IMR-90 (cell line): ENCODE measurements at regions not wholly inside any gene's neighbourhood (a gene's known extent, or its start where the extent isn't known, plus 50 kb on each side); places are given as distances from the start of the nearest gene placed in this dataset.

Experiments
- ATAC-seq: fragments of 200-7000 bp; cut with Tn5 transposase; 2 replicates; pipeline ENCODE4 v1.9.1; 2020; ENCODE audit warnings: low read depth, mild to moderate bottlenecking, moderate library complexity
- BruUV-seq: library from RNA; stranded (reverse); fragments of 400-500 nt; replicated peaks from 2 replicates; lab custom pipeline; 2021; lab: Mats Ljungman, UMichigan
- CTCF ChIA-PET: fragments of 300-600 bp; formaldehyde crosslinking; extraction: SDS; loops from one replicate; lab custom pipeline; 2021; ENCODE audit warnings: antibody characterized with exemption; lab: Yijun Ruan, JAX
- POLR2A ChIA-PET: fragments of 300-600 bp; sonication (Branson Sonifier 250); formaldehyde crosslinking; loops from one replicate; lab custom pipeline; 2022; ENCODE audit warnings: antibody characterized with exemption; ENCODE audit not compliant: unreplicated experiment; lab: Charles Lee
- DNase-seq: peaks from one replicate; pipeline ENCODE4 v3.0.0; 2013
- H2AFZ ChIP-seq: replicated peaks from 2 replicates; pipeline ENCODE3; 2013; ENCODE audit warnings: low read length, mild to moderate bottlenecking; ENCODE audit not compliant: poor library complexity
- H2AK5ac ChIP-seq: 2 replicates; pipeline ENCODE4 v1.6.1; 2013; ENCODE audit warnings: low read depth, low read length, inconsistent platforms
- H2AK9ac ChIP-seq: replicated peaks from 2 replicates; pipeline ENCODE3; 2013; ENCODE audit warnings: mild to moderate bottlenecking, low read depth, low read length, moderate library complexity; ENCODE audit not compliant: poor library complexity
- H2BK120ac ChIP-seq: 2 replicates; pipeline ENCODE4 v1.6.1; 2013; ENCODE audit warnings: low read depth, low read length, inconsistent platforms
- H2BK15ac ChIP-seq: 3 replicates; pipeline ENCODE4 v1.6.1; 2013; ENCODE audit warnings: low read depth, low read length, inconsistent platforms
- H2BK20ac ChIP-seq: 2 replicates; pipeline ENCODE4 v1.6.1; 2013; ENCODE audit warnings: low read depth, mild to moderate bottlenecking, inconsistent platforms, low read length, moderate library complexity
- H2BK5ac ChIP-seq: 2 replicates; pipeline ENCODE4 v1.6.1; 2013; ENCODE audit warnings: mild to moderate bottlenecking, low read depth, low read length, inconsistent platforms; ENCODE audit not compliant: poor library complexity, severe bottlenecking
- H3K14ac ChIP-seq: replicated peaks from 2 replicates; pipeline ENCODE4 v1.6.1; 2013; ENCODE audit warnings: low read depth, low read length, inconsistent platforms
- H3K18ac ChIP-seq: 2 replicates; pipeline ENCODE4 v1.6.1; 2013; ENCODE audit warnings: low read depth, low read length, control low read depth
- H3K23ac ChIP-seq: 2 replicates; pipeline ENCODE4 v1.6.1; 2013; ENCODE audit warnings: low read depth, low read length, inconsistent platforms
- H3K27ac ChIP-seq: 2 replicates; pipeline ENCODE4 v1.5.1; 2013; ENCODE audit warnings: mild to moderate bottlenecking, control low read depth, low read length; ENCODE audit not compliant: insufficient read depth
- H3K27me3 ChIP-seq: 2 replicates; pipeline ENCODE4 v1.6.1; 2013; ENCODE audit warnings: low read length; ENCODE audit not compliant: control insufficient read depth, insufficient read depth
- H3K36me3 ChIP-seq: 2 replicates; pipeline ENCODE4 v1.6.1; 2013; ENCODE audit warnings: low read length, mixed read lengths; ENCODE audit not compliant: control insufficient read depth, insufficient read depth
- H3K4ac ChIP-seq: 2 replicates; pipeline ENCODE4 v1.6.1; 2013; ENCODE audit warnings: low read depth, low read length, inconsistent platforms
- H3K4me1 ChIP-seq: 2 replicates; pipeline ENCODE4 v1.6.1; 2013; ENCODE audit warnings: low read length, mixed read lengths; ENCODE audit not compliant: control insufficient read depth, insufficient read depth
- H3K4me2 ChIP-seq: 2 replicates; pipeline ENCODE4 v1.6.1; 2013; ENCODE audit warnings: low read depth, mild to moderate bottlenecking, control low read depth, low read length, moderate library complexity
- H3K4me3 ChIP-seq: 2 replicates; pipeline ENCODE4 v1.5.1; 2013; ENCODE audit warnings: low read depth, mild to moderate bottlenecking, control low read depth, low read length, moderate library complexity; ENCODE audit not compliant: insufficient read depth
- H3K56ac ChIP-seq: 2 replicates; pipeline ENCODE4 v1.6.1; 2013; ENCODE audit warnings: low read length, inconsistent platforms; ENCODE audit not compliant: insufficient read depth; ENCODE audit errors: extremely low read depth
- H3K79me1 ChIP-seq, 2 experiments: 2 replicates each; pipeline ENCODE4 v1.6.1; 2013; ENCODE audit warnings: low read length in 2 of 2, inconsistent platforms in 1 of 2, low read depth in 1 of 2
- H3K9ac ChIP-seq: 2 replicates; pipeline ENCODE4 v1.6.1; 2013; ENCODE audit warnings: low read depth, low read length, control low read depth
- H3K9me1 ChIP-seq: 2 replicates; pipeline ENCODE4 v1.6.1; 2013; ENCODE audit warnings: low read length, inconsistent platforms; ENCODE audit not compliant: insufficient read depth
- H3K9me3 ChIP-seq: 2 replicates; pipeline ENCODE4 v1.6.1; 2013; ENCODE audit warnings: low read length; ENCODE audit not compliant: control insufficient read depth, insufficient read depth
- H4K20me1 ChIP-seq: 2 replicates; pipeline ENCODE4 v1.6.1; 2013; ENCODE audit warnings: low read length, inconsistent platforms; ENCODE audit not compliant: insufficient read depth
- H4K5ac ChIP-seq: 2 replicates; pipeline ENCODE4 v1.6.1; 2013; ENCODE audit warnings: mild to moderate bottlenecking, low read depth, low read length, control low read depth
- H4K8ac ChIP-seq, 2 experiments: 2 replicates each; pipeline ENCODE4 v1.6.1; 2013; ENCODE audit warnings: low read depth in 2 of 2, low read length in 2 of 2, control low read depth in 1 of 2, inconsistent platforms in 1 of 2
- H4K91ac ChIP-seq: 2 replicates; pipeline ENCODE4 v1.6.1; 2013; ENCODE audit warnings: low read depth, low read length, inconsistent platforms; ENCODE audit not compliant: insufficient read depth
- BHLHE40 ChIP-seq: fragments of 150-350 bp; IDR thresholded peaks from 2 replicates; pipeline ENCODE4 v1.6.1; 2016; ENCODE audit warnings: mild to moderate bottlenecking, low read depth, low read length
- CEBPB ChIP-seq: IDR thresholded peaks from 2 replicates; pipeline ENCODE4 v1.6.1; 2012; ENCODE audit warnings: low read depth, low read length, improper control_type of control experiment
- CHD1 ChIP-seq: IDR thresholded peaks from 2 replicates; pipeline ENCODE4 v1.6.1; 2012; ENCODE audit warnings: low read depth, low read length, improper control_type of control experiment
- CTCF ChIP-seq: conservative IDR thresholded peaks from 2 replicates; pipeline ENCODE4 v1.5.1; 2012; ENCODE audit warnings: mild to moderate bottlenecking, low read depth, low read length, improper control_type of control experiment
- ELK1 ChIP-seq: fragments of 150-350 bp; IDR thresholded peaks from 2 replicates; pipeline ENCODE4 v1.6.1; 2016; ENCODE audit warnings: low read depth, mild to moderate bottlenecking, low read length, moderate library complexity, borderline replicate concordance
- FOS ChIP-seq: fragments of 150-350 bp; IDR thresholded peaks from 2 replicates; pipeline ENCODE4 v1.6.1; 2016; ENCODE audit warnings: low read depth, low read length
- MAFK ChIP-seq: IDR thresholded peaks from 2 replicates; pipeline ENCODE4 v1.6.1; 2012; ENCODE audit warnings: low read depth, low read length, improper control_type of control experiment
- MAZ ChIP-seq: IDR thresholded peaks from 2 replicates; pipeline ENCODE4 v1.6.1; 2012; ENCODE audit warnings: low read depth, mild to moderate bottlenecking, low read length, improper control_type of control experiment, moderate library complexity, borderline replicate concordance
- MXI1 ChIP-seq: IDR thresholded peaks from 2 replicates; pipeline ENCODE4 v1.6.1; 2012; ENCODE audit warnings: low read depth, mild to moderate bottlenecking, low read length, moderate library complexity, borderline replicate concordance
- NFE2L2 ChIP-seq: fragments of 150-350 bp; IDR thresholded peaks from 2 replicates; pipeline ENCODE4 v1.6.1; 2016; ENCODE audit warnings: low read depth, mild to moderate bottlenecking, low read length
- POLR2A ChIP-seq: IDR thresholded peaks from 2 replicates; pipeline ENCODE4 v1.6.1; 2012; ENCODE audit warnings: mild to moderate bottlenecking, low read depth, low read length
- RAD21 ChIP-seq: IDR thresholded peaks from 2 replicates; pipeline ENCODE4 v1.6.1; 2012; ENCODE audit warnings: low read length, improper control_type of control experiment
- RCOR1 ChIP-seq: IDR thresholded peaks from 2 replicates; pipeline ENCODE4 v1.6.1; 2012; ENCODE audit warnings: mild to moderate bottlenecking, low read length, improper control_type of control experiment; ENCODE audit not compliant: insufficient replicate concordance
- RFX5 ChIP-seq: IDR thresholded peaks from 2 replicates; pipeline ENCODE4 v1.8.0; 2012; ENCODE audit warnings: low read depth, mild to moderate bottlenecking, low read length, moderate library complexity
- SMC3 ChIP-seq: fragments of 150-350 bp; IDR thresholded peaks from 2 replicates; pipeline ENCODE4 v1.6.1; 2016; ENCODE audit warnings: low read depth, mild to moderate bottlenecking, antibody characterized with exemption, low read length, moderate library complexity
- USF2 ChIP-seq: fragments of 150-350 bp; IDR thresholded peaks from 2 replicates; pipeline ENCODE4 v1.6.1; 2017; ENCODE audit warnings: mild to moderate bottlenecking, antibody characterized with exemption, low read length, low read depth
- whole genome bisulfite sequencing, 2 experiments: methylation state at CpG; one replicate each; pipeline versions ENCODE4 v1.1.5 to v1.1.7; 2013; ENCODE audit warnings: missing lambda C conversion rate in 2 of 2; ENCODE audit not compliant: insufficient read length in 1 of 2; ENCODE audit errors: extremely low coverage in 2 of 2; 5-methylcytosine and 5-hydroxymethylcytosine counted together
- dilution Hi-C: fragments of 300-500 bp; cut with HindIII; formaldehyde crosslinking; loops from one replicate; pipeline ENCODE4 v1.14.3; 2018; ENCODE audit warnings: low sequenced_read_pairs; ENCODE audit not compliant: unreplicated experiment
- in situ Hi-C: fragments of 300-500 bp; cut with MboI; formaldehyde crosslinking; loops from 3 replicates; pipeline ENCODE4 v1.14.3; 2019; ENCODE audit warnings: low sequenced_read_pairs, inconsistent platforms, mixed read lengths
- intact Hi-C: fragments of 100-400 bp; cut with micrococcal nuclease; formaldehyde crosslinking; loops from 2 replicates; pipeline ENCODE4 v1.10.0; 2022

- H3K4me1 ChIP-seq, result 0 out of 2 replicates have a peak, but pooled peaks cover 2% of the 10 kb centered on the region
- no peak overlapping the region for H3K14ac ChIP-seq
- no peak overlapping the region for H2AK9ac ChIP-seq
- no peak overlapping the region for H3K9ac ChIP-seq
- TF ChIP-seq RFX5 (no peak), RCOR1 (no peak), MAZ (no peak), FOS (no peak), POLR2A (no peak), BHLHE40 (no peak), MXI1 (no peak), ELK1 (no peak), CHD1 (no peak), SMC3 (no peak), USF2 (no peak), NFE2L2 (no peak), CEBPB (no peak), RAD21 (no peak), MAFK (no peak), CTCF (no peak)
- no peaks in the 10 kb centered on the region for H3K36me3 ChIP-seq
- H3K56ac ChIP-seq, result no peak overlapping the region
- no peaks in the 10 kb centered on the region for H4K20me1 ChIP-seq
- no peak overlapping the region for H3K23ac ChIP-seq
- H3K9me1 ChIP-seq, result no peaks in the 10 kb centered on the region
- ChIA-PET POLR2A (no interaction called here), CTCF (interaction anchor here (1.0 to 1.8 kb wide), 2 partner anchors 9 to 36 kb away, joined by 3 to 4 read pairs; no protein-coding TSS in a partner anchor)
- H3K4me2 ChIP-seq, result no peak overlapping the region
- no peak overlapping the region for H2BK120ac ChIP-seq
- H3K79me1 ChIP-seq, result no peaks in the 10 kb centered on the region
- H4K5ac ChIP-seq, result no peak overlapping the region
- no peak overlapping the region for H2BK5ac ChIP-seq
- no peaks in the 10 kb centered on the region for H3K27me3 ChIP-seq
- H3K18ac ChIP-seq, result no peak overlapping the region
- no peak for ATAC-seq
- in situ Hi-C loops, result no loop called here
- H2BK15ac ChIP-seq, result no peak overlapping the region
- WGBS, 2 experiments, result no CpG with 5 or more reads among the region's 4 CpGs
- no peak overlapping the region for H3K4ac ChIP-seq
- no peak overlapping the region for H3K27ac ChIP-seq
- DNase-seq, result no peak
- H4K91ac ChIP-seq, result no peak overlapping the region
- no peak overlapping the region for H2BK20ac ChIP-seq
- H2AFZ ChIP-seq, result no peak overlapping the region
- H3K9me3 ChIP-seq, result no peaks in the 10 kb centered on the region
- no TSS peak for BruUV-seq
- no peak overlapping the region for H3K4me3 ChIP-seq
- no peak overlapping the region for H2AK5ac ChIP-seq
- dilution Hi-C loops, result no loop called here
- no peak overlapping the region for H4K8ac ChIP-seq
- intact Hi-C loops, result no loop called here
These were observed 116.2 kb downstream of the PFDN4 start for GRCh38 chr20:54324041-54324440.
